ENCODE measurements at regions not wholly inside any gene's neighbourhood (a gene's known extent, or its start where the extent isn't known, plus 50 kb on each side); places are given as distances from the start of the nearest gene placed in this dataset.

GRCh38 chr10:24007359-24007758 is 201.6 kb upstream of the KIAA1217 start:
- H3K4me3 ChIP-seq (ENCODE audit: control insufficient read depth, low read depth, low read length): no peak overlapping the region
- TF ChIP-seq CTCF (conservative IDR thresholded peaks at IDR 0.05; ENCODE audit: control insufficient read depth, insufficient read depth, low read depth, low read length): no peak
- no peak for DNase-seq (ENCODE audit: low read depth)

- no peak overlapping the region for H3K4me3 ChIP-seq (ENCODE audit: control insufficient read depth, low read depth, low read length)
Observed at GRCh38 chr10:24008164-24009091, 200.5 kb upstream of the KIAA1217 start.

GRCh38 chr10:24009115-24009514 is 199.8 kb upstream of the KIAA1217 start:
- no peak for TF ChIP-seq CTCF (conservative IDR thresholded peaks at IDR 0.05; ENCODE audit: control insufficient read depth, insufficient read depth, low read depth, low read length)
- DNase-seq (ENCODE audit: low read depth): no peak
- H3K4me3 ChIP-seq (ENCODE audit: control insufficient read depth, low read depth, low read length): no peak overlapping the region

More at GRCh38 chr10:24008164-24009091, 200.5 kb upstream of the KIAA1217 start:
- TF ChIP-seq CTCF (conservative IDR thresholded peaks at IDR 0.05; ENCODE audit: control insufficient read depth, insufficient read depth, low read depth, low read length): no peak
- DNase-seq (ENCODE audit: low read depth): peak; percentile 71

- no peak for DNase-seq (ENCODE audit: low read depth)
- no peak overlapping the region for H3K4me3 ChIP-seq (ENCODE audit: control insufficient read depth, low read depth, low read length)
- no peak for TF ChIP-seq CTCF (conservative IDR thresholded peaks at IDR 0.05; ENCODE audit: control insufficient read depth, insufficient read depth, low read depth, low read length)
Observed at GRCh38 chr10:24009736-24010135, 199.2 kb upstream of the KIAA1217 start.

GRCh38 chr10:24010436-24010970 is 198.4 kb upstream of the KIAA1217 start:
- H3K4me3 ChIP-seq (ENCODE audit: control insufficient read depth, low read depth, low read length): no peak overlapping the region
- no peak for TF ChIP-seq CTCF (conservative IDR thresholded peaks at IDR 0.05; ENCODE audit: control insufficient read depth, insufficient read depth, low read depth, low read length)
- DNase-seq (ENCODE audit: low read depth): no peak

- DNase-seq (ENCODE audit: low read depth): no peak
- H3K4me3 ChIP-seq (ENCODE audit: control insufficient read depth, low read depth, low read length): no peak overlapping the region
- no peak for TF ChIP-seq CTCF (conservative IDR thresholded peaks at IDR 0.05; ENCODE audit: control insufficient read depth, insufficient read depth, low read depth, low read length)
Observed at GRCh38 chr10:24012249-24012803, 196.6 kb upstream of the KIAA1217 start.

Measured in fibroblast of mammary gland (primary cell).